Stimulated activated CD4-positive, alpha-beta T cell treated with anti-CD3 and anti-CD28 coated beads, TNF-alpha, amount 100 ng/mL, for 4 hours (primary cell): ENCODE measurements at regions not wholly inside any gene's neighbourhood (a gene's known extent, or its start where the extent isn't known, plus 50 kb on each side); places are given as distances from the start of the nearest gene placed in this dataset.

Source experiments
- DNase-seq, 3 experiments: peaks; one replicate each; pipeline ENCODE4 v3.0.0-alpha.2; 2020; ENCODE audit warnings: low read depth in 3 of 3

DNA sequence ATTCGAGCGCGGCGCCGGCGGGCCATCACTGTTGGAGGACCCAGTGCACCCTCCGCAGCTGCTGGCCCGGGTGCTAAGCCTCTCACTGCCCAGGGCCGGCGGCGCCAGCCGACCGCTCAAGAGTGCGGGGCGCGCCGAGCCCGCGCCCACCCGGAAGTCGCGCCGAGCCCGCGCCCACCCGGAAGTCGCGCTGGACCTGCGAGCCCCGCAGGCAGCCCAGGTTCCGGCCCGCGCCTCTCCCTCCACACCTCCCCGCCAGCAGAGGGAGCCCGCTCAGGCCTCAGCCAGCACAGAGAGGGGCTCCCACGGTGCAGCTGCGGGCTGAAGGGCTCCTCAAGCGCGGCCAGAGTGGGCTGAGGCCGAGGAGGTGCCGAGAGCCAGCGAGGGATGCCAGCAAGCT is 170.8 kb downstream of the GTF2H2C_2 start:
- DNase-seq, result peak in 1 of 3 experiments; percentile 1
